ENCODE measurements at regions not wholly inside any gene's neighbourhood (a gene's known extent, or its start where the extent isn't known, plus 50 kb on each side); places are given as distances from the start of the nearest gene placed in this dataset.

DNA sequence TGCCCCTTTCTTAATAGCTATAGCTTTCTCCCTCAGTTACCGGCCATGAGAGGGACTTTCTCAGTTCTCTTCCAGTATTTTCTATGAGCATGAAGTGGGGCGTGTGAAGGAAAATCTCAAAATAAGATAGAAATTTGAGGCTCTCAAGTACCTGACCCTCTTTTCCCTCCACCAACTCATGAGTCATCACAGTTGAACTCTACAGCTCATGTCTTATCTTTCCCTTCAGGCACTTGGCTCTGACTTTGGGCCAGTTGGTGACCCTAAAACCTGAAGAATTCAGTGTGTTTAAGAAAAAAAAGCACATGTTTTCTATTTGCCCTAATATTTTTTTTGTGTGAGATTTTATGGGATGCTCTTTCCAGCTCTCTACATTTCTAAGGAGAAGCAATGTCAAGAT, 896.7 kb upstream of the ZEB2 start:
- no peak for TF ChIP-seq POLR2AphosphoS5 (IDR thresholded peaks at IDR 0.05; ENCODE audit: low read depth)
- TF ChIP-seq, protein P1, sequence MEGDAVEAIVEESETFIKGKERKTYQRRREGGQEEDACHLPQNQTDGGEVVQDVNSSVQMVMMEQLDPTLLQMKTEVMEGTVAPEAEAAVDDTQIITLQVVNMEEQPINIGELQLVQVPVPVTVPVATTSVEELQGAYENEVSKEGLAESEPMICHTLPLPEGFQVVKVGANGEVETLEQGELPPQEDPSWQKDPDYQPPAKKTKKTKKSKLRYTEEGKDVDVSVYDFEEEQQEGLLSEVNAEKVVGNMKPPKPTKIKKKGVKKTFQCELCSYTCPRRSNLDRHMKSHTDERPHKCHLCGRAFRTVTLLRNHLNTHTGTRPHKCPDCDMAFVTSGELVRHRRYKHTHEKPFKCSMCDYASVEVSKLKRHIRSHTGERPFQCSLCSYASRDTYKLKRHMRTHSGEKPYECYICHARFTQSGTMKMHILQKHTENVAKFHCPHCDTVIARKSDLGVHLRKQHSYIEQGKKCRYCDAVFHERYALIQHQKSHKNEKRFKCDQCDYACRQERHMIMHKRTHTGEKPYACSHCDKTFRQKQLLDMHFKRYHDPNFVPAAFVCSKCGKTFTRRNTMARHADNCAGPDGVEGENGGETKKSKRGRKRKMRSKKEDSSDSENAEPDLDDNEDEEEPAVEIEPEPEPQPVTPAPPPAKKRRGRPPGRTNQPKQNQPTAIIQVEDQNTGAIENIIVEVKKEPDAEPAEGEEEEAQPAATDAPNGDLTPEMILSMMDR (IDR thresholded peaks at IDR 0.05; ENCODE audit: insufficient read depth, low read length), result no peak
- no peak for TF ChIP-seq GABPA (IDR thresholded peaks at IDR 0.05; ENCODE audit: low read depth)
- TF ChIP-seq SPI1 (IDR thresholded peaks at IDR 0.05; ENCODE audit: borderline replicate concordance, low read depth), result no peak
- TF ChIP-seq, protein P2, sequence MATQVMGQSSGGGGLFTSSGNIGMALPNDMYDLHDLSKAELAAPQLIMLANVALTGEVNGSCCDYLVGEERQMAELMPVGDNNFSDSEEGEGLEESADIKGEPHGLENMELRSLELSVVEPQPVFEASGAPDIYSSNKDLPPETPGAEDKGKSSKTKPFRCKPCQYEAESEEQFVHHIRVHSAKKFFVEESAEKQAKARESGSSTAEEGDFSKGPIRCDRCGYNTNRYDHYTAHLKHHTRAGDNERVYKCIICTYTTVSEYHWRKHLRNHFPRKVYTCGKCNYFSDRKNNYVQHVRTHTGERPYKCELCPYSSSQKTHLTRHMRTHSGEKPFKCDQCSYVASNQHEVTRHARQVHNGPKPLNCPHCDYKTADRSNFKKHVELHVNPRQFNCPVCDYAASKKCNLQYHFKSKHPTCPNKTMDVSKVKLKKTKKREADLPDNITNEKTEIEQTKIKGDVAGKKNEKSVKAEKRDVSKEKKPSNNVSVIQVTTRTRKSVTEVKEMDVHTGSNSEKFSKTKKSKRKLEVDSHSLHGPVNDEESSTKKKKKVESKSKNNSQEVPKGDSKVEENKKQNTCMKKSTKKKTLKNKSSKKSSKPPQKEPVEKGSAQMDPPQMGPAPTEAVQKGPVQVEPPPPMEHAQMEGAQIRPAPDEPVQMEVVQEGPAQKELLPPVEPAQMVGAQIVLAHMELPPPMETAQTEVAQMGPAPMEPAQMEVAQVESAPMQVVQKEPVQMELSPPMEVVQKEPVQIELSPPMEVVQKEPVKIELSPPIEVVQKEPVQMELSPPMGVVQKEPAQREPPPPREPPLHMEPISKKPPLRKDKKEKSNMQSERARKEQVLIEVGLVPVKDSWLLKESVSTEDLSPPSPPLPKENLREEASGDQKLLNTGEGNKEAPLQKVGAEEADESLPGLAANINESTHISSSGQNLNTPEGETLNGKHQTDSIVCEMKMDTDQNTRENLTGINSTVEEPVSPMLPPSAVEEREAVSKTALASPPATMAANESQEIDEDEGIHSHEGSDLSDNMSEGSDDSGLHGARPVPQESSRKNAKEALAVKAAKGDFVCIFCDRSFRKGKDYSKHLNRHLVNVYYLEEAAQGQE (IDR thresholded peaks at IDR 0.05; ENCODE audit: insufficient replicate concordance, low read depth), result no peak
- Histone ChIP-seq H3K4me3 (replicated peaks; ENCODE audit: insufficient read depth, low read length) (no peak overlapping the region), H3K27ac (replicated peaks) (no peak overlapping the region), H3K27me3 (ENCODE audit: insufficient read depth, poor library complexity, severe bottlenecking) (no peaks in the 10 kb centered on the region)
- DNase-seq (ENCODE audit: low read depth in 1 of 2, low spot score in 1 of 2), result no peak

DNA sequence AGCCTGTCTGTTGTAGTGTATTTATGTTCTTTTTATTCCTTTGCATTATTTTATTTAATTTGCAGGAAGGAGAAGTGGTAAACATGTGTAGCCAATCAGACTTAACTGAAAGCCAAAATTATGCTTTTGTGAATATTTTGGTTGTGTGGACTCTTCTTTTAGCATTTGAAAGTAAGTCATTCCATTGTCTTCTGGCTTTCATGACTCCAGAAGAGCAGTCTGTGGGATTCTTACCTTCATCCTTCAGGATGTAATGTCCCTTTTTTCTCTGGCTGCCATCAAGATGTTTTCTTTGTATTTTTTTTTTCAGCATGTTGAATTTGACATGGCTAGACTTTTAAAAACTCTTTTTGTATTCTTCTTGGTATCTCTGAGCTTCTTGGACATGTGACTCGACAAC, 895.2 kb upstream of the ZEB2 start:
- no peak overlapping the region for H3K27ac ChIP-seq (replicated peaks)
- H3K27me3 ChIP-seq (ENCODE audit: insufficient read depth, poor library complexity, severe bottlenecking), result no peaks in the 10 kb centered on the region
- TF ChIP-seq GABPA (IDR thresholded peaks at IDR 0.05; ENCODE audit: low read depth), result no peak
- no peak for TF ChIP-seq SPI1 (IDR thresholded peaks at IDR 0.05; ENCODE audit: borderline replicate concordance, low read depth)
- TF ChIP-seq, protein P1 (IDR thresholded peaks at IDR 0.05; ENCODE audit: insufficient read depth, low read length), result no peak
- no peak for TF ChIP-seq POLR2AphosphoS5 (IDR thresholded peaks at IDR 0.05; ENCODE audit: low read depth)
- TF ChIP-seq, protein P2 (IDR thresholded peaks at IDR 0.05; ENCODE audit: insufficient replicate concordance, low read depth), result no peak
- no peak overlapping the region for H3K4me3 ChIP-seq (replicated peaks; ENCODE audit: insufficient read depth, low read length)
- no peak for DNase-seq (ENCODE audit: low read depth in 1 of 2, low spot score in 1 of 2)

DNA sequence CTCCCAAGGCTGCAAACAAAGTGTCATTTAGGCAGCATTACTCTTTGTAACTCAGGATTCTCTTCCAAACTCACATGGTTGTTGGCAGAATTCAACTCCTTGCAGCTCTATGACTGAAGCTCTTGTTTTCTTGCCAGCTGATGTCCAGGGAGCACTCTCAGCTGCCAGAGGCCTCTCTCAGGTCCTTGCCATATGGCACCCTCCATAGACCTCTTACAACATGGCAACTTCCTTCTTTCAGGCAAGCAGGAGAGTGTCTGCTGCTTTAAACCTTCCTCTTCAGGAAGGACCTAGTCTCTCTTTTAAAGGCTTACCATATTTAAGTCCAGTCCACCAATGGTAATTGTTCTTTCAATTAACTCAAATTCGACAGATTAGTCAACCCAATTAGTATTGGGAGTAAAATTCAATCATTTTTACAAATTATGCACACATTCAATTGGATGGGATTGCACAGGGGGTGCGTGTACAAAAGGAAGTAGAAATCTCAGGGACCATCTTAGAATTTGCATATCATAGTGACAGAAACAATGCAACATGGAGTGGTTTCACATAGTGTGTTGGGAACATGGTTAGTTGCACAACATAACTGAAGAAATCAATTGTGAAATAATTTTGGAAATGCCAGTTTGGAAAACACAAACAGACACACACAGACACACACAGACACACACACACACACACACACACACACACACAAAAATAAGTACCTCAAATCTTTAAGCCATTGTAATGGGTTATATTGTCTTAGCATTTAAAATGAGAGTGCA, 893.5 kb upstream of the ZEB2 start:
- no peak overlapping the region for H3K4me3 ChIP-seq (replicated peaks; ENCODE audit: insufficient read depth, low read length)
- H3K27me3 ChIP-seq (ENCODE audit: insufficient read depth, poor library complexity, severe bottlenecking), result no peaks in the 10 kb centered on the region
- no peak for TF ChIP-seq GABPA (IDR thresholded peaks at IDR 0.05; ENCODE audit: low read depth)
- TF ChIP-seq, protein P1 (IDR thresholded peaks at IDR 0.05; ENCODE audit: insufficient read depth, low read length), result no peak
- TF ChIP-seq POLR2AphosphoS5 (IDR thresholded peaks at IDR 0.05; ENCODE audit: low read depth), result peak; percentile 46; the same call in 1 of the 2 replicates
- peak; percentile 54 to 61 for DNase-seq (ENCODE audit: low read depth in 1 of 2, low spot score in 1 of 2)
- H3K27ac ChIP-seq (replicated peaks), result peak overlapping the region; percentile 41

Measured in HL-60 (cell line).